ENCODE measurements at regions not wholly inside any gene's neighbourhood (a gene's known extent, or its start where the extent isn't known, plus 50 kb on each side); places are given as distances from the start of the nearest gene placed in this dataset.
"Not testable (repeated sequence)": the region's sequence is repeated elsewhere in the genome, so short reads cannot be mapped to it uniquely, and the experiment has no call there.

GRCh38 chr4:127236889-127237288 is 395.9 kb upstream of the INTU start:
- DNase-seq (ENCODE audit: low spot score): peak; percentile 28

GRCh38 chr4:127237581-127237980 is 395.2 kb upstream of the INTU start:
- no peak for DNase-seq (ENCODE audit: low spot score)

- no peak for DNase-seq (ENCODE audit: low spot score)
Observed at GRCh38 chr4:127238956-127239475, 393.7 kb upstream of the INTU start.

GRCh38 chr4:127239902-127240763 is 392.6 kb upstream of the INTU start:
- no peak for DNase-seq (ENCODE audit: low spot score)

GRCh38 chr4:127240764-127241105 is 392.0 kb upstream of the INTU start:
- DNase-seq (ENCODE audit: low spot score): no peak

- no peak for DNase-seq (ENCODE audit: low spot score)
Observed at GRCh38 chr4:127244515-127244914, 388.2 kb upstream of the INTU start.

GRCh38 chr4:127246963-127247952 is 385.5 kb upstream of the INTU start:
- DNase-seq (ENCODE audit: low spot score): no peak

GRCh38 chr4:127249066-127249766 is 383.5 kb upstream of the INTU start:
- no peak for DNase-seq (ENCODE audit: low spot score)

- no peak for DNase-seq (ENCODE audit: low spot score)
Observed at GRCh38 chr4:127249767-127250108, 383.0 kb upstream of the INTU start.

GRCh38 chr4:127250577-127250976 is 382.2 kb upstream of the INTU start:
- DNase-seq (ENCODE audit: low spot score): no peak

GRCh38 chr4:127251423-127251822 is 381.3 kb upstream of the INTU start:
- DNase-seq (ENCODE audit: low spot score): no peak

GRCh38 chr4:127256500-127256899 is 376.3 kb upstream of the INTU start:
- DNase-seq (ENCODE audit: low spot score): no peak

GRCh38 chr4:127261476-127261875 is 371.3 kb upstream of the INTU start:
- DNase-seq (ENCODE audit: low spot score): no peak

- no peak for DNase-seq (ENCODE audit: low spot score)
Observed at GRCh38 chr4:127268367-127268766, 364.4 kb upstream of the INTU start.

GRCh38 chr4:127277023-127277422 is 355.7 kb upstream of the INTU start:
- not testable (repeated sequence) for DNase-seq (ENCODE audit: low spot score)

- no peak for DNase-seq (ENCODE audit: low spot score)
Observed at GRCh38 chr4:127284236-127284635, 348.5 kb upstream of the INTU start.

GRCh38 chr4:127291316-127291715 is 341.4 kb upstream of the INTU start:
- DNase-seq (ENCODE audit: low spot score): no peak

- no peak for DNase-seq (ENCODE audit: low spot score)
Observed at GRCh38 chr4:127293496-127293895, 339.3 kb upstream of the INTU start.

- DNase-seq (ENCODE audit: low spot score): no peak
Observed at GRCh38 chr4:127304356-127304755, 328.4 kb upstream of the INTU start.

- no peak for DNase-seq (ENCODE audit: low spot score)
Observed at GRCh38 chr4:127307996-127308395, 324.8 kb upstream of the INTU start.

GRCh38 chr4:127309369-127310102 is 323.2 kb upstream of the INTU start:
- no peak for DNase-seq (ENCODE audit: low spot score)

Data from cerebellar cortex (tissue), 1 donor.